Smooth muscle cell (in vitro differentiated cells): ENCODE measurements at regions not wholly inside any gene's neighbourhood (a gene's known extent, or its start where the extent isn't known, plus 50 kb on each side); places are given as distances from the start of the nearest gene placed in this dataset.

ENCODE experiments used
- DNase-seq: peaks from one replicate; lab custom pipeline; 2025; ENCODE audit not compliant: unreplicated experiment; lab: John Stamatoyannopoulos, UW
- H2AFZ ChIP-seq: fragments of 200-600 bp; sonication (generic); 2 replicates; pipeline ENCODE4 v1.6.0; 2016; ENCODE audit warnings: antibody characterized with exemption, low read depth, mild to moderate bottlenecking
- H3F3A ChIP-seq: fragments of 200-600 bp; sonication (generic); 2 replicates; pipeline ENCODE4 v1.6.0; 2017; ENCODE audit warnings: antibody characterized with exemption, low read depth
- H3K27ac ChIP-seq: fragments of 200-600 bp; sonication (generic); 2 replicates; pipeline ENCODE4 v1.5.1; 2016; ENCODE audit warnings: low read depth, mild to moderate bottlenecking
- H3K27me3 ChIP-seq: fragments of 200-600 bp; sonication (generic); 2 replicates; pipeline ENCODE4 v1.6.1; 2016; ENCODE audit warnings: low read depth, mild to moderate bottlenecking
- H3K36me3 ChIP-seq: fragments of 200-600 bp; sonication (generic); 2 replicates; pipeline ENCODE4 v1.5.1; 2016; ENCODE audit warnings: low read depth
- H3K4me1 ChIP-seq: fragments of 200-600 bp; sonication (generic); 2 replicates; pipeline ENCODE4 v1.5.1; 2016; ENCODE audit warnings: low read depth
- H3K4me2 ChIP-seq: fragments of 200-600 bp; sonication (generic); 2 replicates; pipeline ENCODE4 v1.6.0; 2016; ENCODE audit warnings: mild to moderate bottlenecking
- H3K4me3 ChIP-seq: fragments of 200-600 bp; sonication (generic); 2 replicates; pipeline ENCODE4 v1.5.1; 2016; ENCODE audit warnings: mild to moderate bottlenecking
- H3K79me2 ChIP-seq: fragments of 200-600 bp; sonication (generic); 2 replicates; pipeline ENCODE4 v1.6.0; 2016; ENCODE audit warnings: low read depth, mild to moderate bottlenecking
- H3K9ac ChIP-seq: fragments of 200-600 bp; sonication (generic); 2 replicates; pipeline ENCODE4 v1.6.0; 2016; ENCODE audit warnings: low read depth
- H3K9me3 ChIP-seq: fragments of 200-600 bp; sonication (generic); replicated peaks from 2 replicates; pipeline ENCODE4 v1.5.1; 2016; ENCODE audit warnings: low read depth
- H4K20me1 ChIP-seq: fragments of 200-600 bp; sonication (generic); 2 replicates; pipeline ENCODE4 v1.6.0; 2016; ENCODE audit warnings: low read depth
- WGBS: methylation state at CpG from one replicate; pipeline ENCODE4 v1.1.7; 2016; ENCODE audit warnings: low lambda C conversion rate; 5-methylcytosine and 5-hydroxymethylcytosine counted together
- TF ChIP-seq, protein P1 (sequence below): fragments of 200-600 bp; sonication (generic); IDR thresholded peaks from 2 replicates; pipeline ENCODE4 v1.5.1; 2017; ENCODE audit warnings: borderline replicate concordance, mild to moderate bottlenecking, antibody characterized with exemption; ENCODE audit not compliant: insufficient read depth, poor library complexity, severe bottlenecking

DNA sequence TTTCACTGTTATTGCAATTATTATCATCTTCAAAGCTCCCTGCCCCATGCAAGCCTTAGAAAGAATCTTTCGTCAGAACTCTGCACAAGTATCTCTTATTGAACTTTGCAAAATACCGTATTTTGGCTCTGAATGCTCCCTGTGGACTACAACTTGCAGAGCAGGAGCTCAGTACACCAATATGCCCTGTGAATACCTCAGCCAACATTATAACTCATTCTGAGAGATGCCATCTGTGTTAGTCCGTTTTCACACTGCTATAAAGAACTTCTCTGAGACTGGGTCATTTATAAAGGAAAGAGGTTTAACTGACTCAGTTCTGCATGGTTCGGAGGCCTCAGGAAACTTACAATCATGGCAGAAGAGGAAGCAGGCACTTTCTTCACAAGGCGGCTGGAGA is 87.2 kb upstream of the XYLT1 start:
- no peaks in the 10 kb centered on the region for H3K79me2 ChIP-seq
- TF ChIP-seq, protein P1, sequence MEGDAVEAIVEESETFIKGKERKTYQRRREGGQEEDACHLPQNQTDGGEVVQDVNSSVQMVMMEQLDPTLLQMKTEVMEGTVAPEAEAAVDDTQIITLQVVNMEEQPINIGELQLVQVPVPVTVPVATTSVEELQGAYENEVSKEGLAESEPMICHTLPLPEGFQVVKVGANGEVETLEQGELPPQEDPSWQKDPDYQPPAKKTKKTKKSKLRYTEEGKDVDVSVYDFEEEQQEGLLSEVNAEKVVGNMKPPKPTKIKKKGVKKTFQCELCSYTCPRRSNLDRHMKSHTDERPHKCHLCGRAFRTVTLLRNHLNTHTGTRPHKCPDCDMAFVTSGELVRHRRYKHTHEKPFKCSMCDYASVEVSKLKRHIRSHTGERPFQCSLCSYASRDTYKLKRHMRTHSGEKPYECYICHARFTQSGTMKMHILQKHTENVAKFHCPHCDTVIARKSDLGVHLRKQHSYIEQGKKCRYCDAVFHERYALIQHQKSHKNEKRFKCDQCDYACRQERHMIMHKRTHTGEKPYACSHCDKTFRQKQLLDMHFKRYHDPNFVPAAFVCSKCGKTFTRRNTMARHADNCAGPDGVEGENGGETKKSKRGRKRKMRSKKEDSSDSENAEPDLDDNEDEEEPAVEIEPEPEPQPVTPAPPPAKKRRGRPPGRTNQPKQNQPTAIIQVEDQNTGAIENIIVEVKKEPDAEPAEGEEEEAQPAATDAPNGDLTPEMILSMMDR = no peak
- H3K36me3 ChIP-seq = no peaks in the 10 kb centered on the region
- no peaks in the 10 kb centered on the region for H3K9me3 ChIP-seq
- no peak overlapping the region for H3K4me3 ChIP-seq
- H3K27me3 ChIP-seq = no peaks in the 10 kb centered on the region
- 84% methylated on average over 5 of the region's 5 CpGs for WGBS
- H3K4me2 ChIP-seq = no peak overlapping the region
- H3K27ac ChIP-seq = no peak overlapping the region
- no peak overlapping the region for H2AFZ ChIP-seq
- H3F3A ChIP-seq = no peaks in the 10 kb centered on the region
- DNase-seq = no peak
- no peaks in the 10 kb centered on the region for H3K4me1 ChIP-seq
- H4K20me1 ChIP-seq = no peaks in the 10 kb centered on the region
- H3K9ac ChIP-seq = no peak overlapping the region

- H4K20me1 ChIP-seq = no peaks in the 10 kb centered on the region
- H3K9me3 ChIP-seq = no peaks in the 10 kb centered on the region
- no peak overlapping the region for H3K9ac ChIP-seq
- H3K4me3 ChIP-seq = no peak overlapping the region
- 94% methylated on average over 10 of the region's 10 CpGs for WGBS
- TF ChIP-seq, protein P1 = no peak
- H3K4me2 ChIP-seq = no peak overlapping the region
- no peaks in the 10 kb centered on the region for H3K79me2 ChIP-seq
- no peaks in the 10 kb centered on the region for H3K36me3 ChIP-seq
- no peaks in the 10 kb centered on the region for H3K27me3 ChIP-seq
- no peak overlapping the region for H3K27ac ChIP-seq
- H3F3A ChIP-seq = no peaks in the 10 kb centered on the region
- no peak overlapping the region for H2AFZ ChIP-seq
- no peak for DNase-seq
- H3K4me1 ChIP-seq = no peaks in the 10 kb centered on the region
Observed at GRCh38 chr16:17557480-17557879, 86.7 kb upstream of the XYLT1 start.

GRCh38 chr16:17556276-17557052 is 85.7 kb upstream of the XYLT1 start:
- Histone ChIP-seq H3K4me2 (no peak overlapping the region), H3K9me3 (no peaks in the 10 kb centered on the region), H3K4me3 (no peak overlapping the region), H3F3A (no peaks in the 10 kb centered on the region), H3K36me3 (no peaks in the 10 kb centered on the region), H3K27ac (no peak overlapping the region), H4K20me1 (no peaks in the 10 kb centered on the region), H3K4me1 (no peaks in the 10 kb centered on the region), H3K9ac (no peak overlapping the region), H2AFZ (no peak overlapping the region), H3K79me2 (no peaks in the 10 kb centered on the region), H3K27me3 (no peaks in the 10 kb centered on the region)
- WGBS = 29% methylated on average over 7 of the region's 7 CpGs
- TF ChIP-seq, protein P1 = peak; percentile 65
- DNase-seq = no peak

DNA sequence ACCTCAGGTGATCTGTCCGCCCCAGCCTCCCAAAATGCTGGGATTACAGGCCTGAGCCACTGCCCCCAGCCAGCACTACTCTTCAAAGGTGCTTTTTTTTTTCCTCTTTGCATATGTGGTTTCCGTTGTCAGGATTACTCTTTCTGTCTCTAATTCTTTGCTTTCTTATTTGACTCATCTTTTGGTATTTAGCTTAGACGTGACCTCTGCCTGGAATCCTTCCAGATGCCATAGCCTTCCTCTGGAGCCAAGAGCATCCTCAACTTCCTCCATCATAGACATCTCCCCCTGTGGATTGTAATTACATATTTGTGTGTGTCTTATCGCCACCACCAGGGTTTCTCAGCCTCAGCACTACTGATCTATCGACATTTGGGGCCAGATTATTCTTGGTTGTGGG is 84.4 kb upstream of the XYLT1 start:
- Histone ChIP-seq H2AFZ (no peak overlapping the region), H4K20me1 (no peaks in the 10 kb centered on the region), H3K4me1 (no peaks in the 10 kb centered on the region), H3K27me3 (no peaks in the 10 kb centered on the region), H3K4me3 (no peak overlapping the region), H3K9me3 (no peaks in the 10 kb centered on the region), H3F3A (no peaks in the 10 kb centered on the region), H3K9ac (no peak overlapping the region), H3K27ac (no peak overlapping the region), H3K36me3 (no peaks in the 10 kb centered on the region), H3K79me2 (no peaks in the 10 kb centered on the region), H3K4me2 (no peak overlapping the region)
- DNase-seq = no peak
- TF ChIP-seq, protein P1 = no peak
- 48% methylated on average over 5 of the region's 5 CpGs for WGBS
